Transverse colon (tissue), 4 donors: ENCODE measurements at regions not wholly inside any gene's neighbourhood (a gene's known extent, or its start where the extent isn't known, plus 50 kb on each side); places are given as distances from the start of the nearest gene placed in this dataset.

Experiments
- EP300 ChIP-seq: sonication (generic); formaldehyde crosslinking; IDR thresholded peaks from one replicate; pipeline ENCODE4 v1.6.1; 2017; ENCODE audit warnings: antibody characterized with exemption, low read depth
- POLR2A ChIP-seq: fragments of 450-650 bp; IDR thresholded peaks from one replicate; pipeline ENCODE4 v1.6.1; 2016; ENCODE audit warnings: antibody characterized with exemption, mild to moderate bottlenecking, moderate library complexity
- POLR2AphosphoS5 ChIP-seq, 3 donors: sonication (generic); formaldehyde crosslinking; IDR thresholded peaks; one replicate each; pipeline ENCODE4 v1.6.1; 2016; ENCODE audit warnings: antibody characterized with exemption in 3 of 3
- TF ChIP-seq, protein P1 (sequence below), 5 experiments: fragments of 200-600 bp in 3 of 5; fragments of 450-650 bp in 2 of 5; sonication (generic) in 3 of 5; IDR thresholded peaks; 1 replicate in 2 of 5; 2 replicates in 3 of 5; pipeline ENCODE4 v1.5.1; 2016 to 2017; ENCODE audit warnings: antibody characterized with exemption in 5 of 5, inconsistent platforms in 3 of 5, mild to moderate bottlenecking in 2 of 5, moderate library complexity in 1 of 5

- TF ChIP-seq, protein P1, sequence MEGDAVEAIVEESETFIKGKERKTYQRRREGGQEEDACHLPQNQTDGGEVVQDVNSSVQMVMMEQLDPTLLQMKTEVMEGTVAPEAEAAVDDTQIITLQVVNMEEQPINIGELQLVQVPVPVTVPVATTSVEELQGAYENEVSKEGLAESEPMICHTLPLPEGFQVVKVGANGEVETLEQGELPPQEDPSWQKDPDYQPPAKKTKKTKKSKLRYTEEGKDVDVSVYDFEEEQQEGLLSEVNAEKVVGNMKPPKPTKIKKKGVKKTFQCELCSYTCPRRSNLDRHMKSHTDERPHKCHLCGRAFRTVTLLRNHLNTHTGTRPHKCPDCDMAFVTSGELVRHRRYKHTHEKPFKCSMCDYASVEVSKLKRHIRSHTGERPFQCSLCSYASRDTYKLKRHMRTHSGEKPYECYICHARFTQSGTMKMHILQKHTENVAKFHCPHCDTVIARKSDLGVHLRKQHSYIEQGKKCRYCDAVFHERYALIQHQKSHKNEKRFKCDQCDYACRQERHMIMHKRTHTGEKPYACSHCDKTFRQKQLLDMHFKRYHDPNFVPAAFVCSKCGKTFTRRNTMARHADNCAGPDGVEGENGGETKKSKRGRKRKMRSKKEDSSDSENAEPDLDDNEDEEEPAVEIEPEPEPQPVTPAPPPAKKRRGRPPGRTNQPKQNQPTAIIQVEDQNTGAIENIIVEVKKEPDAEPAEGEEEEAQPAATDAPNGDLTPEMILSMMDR (IDR thresholded peaks at IDR 0.05): no peak
- TF ChIP-seq POLR2AphosphoS5 (IDR thresholded peaks at IDR 0.05) (no peak), EP300 (no peak), POLR2A (no peak)
Observed at GRCh38 chr18:47749600-47749973, 180.9 kb downstream of the SMAD2 start.
